Epithelial cell of prostate (primary cell): ENCODE measurements at regions not wholly inside any gene's neighbourhood (a gene's known extent, or its start where the extent isn't known, plus 50 kb on each side); places are given as distances from the start of the nearest gene placed in this dataset.
A peak's percentile ranks its signal among the peaks of the same experiment; 100 is the strongest.

Experiments
- DNase-seq: peaks from one replicate; pipeline ENCODE4 v3.0.0-alpha.2; 2011; ENCODE audit warnings: low read depth, low spot score
- H3K27ac ChIP-seq: fragments of 450-650 bp; 2 replicates; pipeline ENCODE4 v1.5.1; 2017; ENCODE audit warnings: mild to moderate bottlenecking

DNA sequence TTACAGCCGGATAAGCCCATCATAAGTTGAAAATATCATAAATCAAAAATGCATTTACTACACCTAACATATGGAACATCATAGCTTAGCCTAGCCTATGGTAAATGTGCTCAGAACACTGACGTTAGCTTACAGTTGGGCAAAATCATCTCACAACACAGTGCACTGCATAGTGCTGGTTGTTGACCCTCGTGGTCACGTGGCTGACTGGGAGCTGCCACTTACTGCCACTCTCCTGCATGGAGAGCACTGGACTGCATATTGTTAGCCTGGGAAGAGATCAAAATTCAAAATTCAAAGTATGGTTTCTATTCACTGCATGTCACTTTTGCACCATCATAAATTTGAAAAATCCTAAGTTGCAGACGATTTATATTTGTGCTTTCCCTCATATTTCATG, 94.0 kb upstream of the CACNA2D3 start:
- no peak for DNase-seq
- no peak overlapping the region for H3K27ac ChIP-seq

DNA sequence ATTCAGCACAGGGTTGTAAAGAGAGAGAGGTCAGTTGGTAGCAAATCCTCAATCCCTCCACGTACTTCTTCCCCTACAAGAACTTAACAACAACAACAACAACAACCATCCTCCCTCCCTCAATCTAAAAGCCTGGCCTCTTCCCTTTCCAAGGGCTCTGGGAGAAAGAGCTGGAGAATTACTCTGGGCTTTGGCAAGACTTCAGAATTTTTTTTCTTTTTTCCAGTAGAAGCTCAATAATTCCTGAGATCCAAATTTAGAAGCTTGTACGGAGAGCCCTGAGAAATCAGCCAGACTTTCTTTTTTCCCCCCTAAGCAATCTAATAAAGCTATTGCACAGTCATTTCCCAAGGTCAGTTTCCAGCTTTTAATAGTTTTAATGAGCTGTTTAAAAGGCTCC, 95.8 kb upstream of the CACNA2D3 start:
- H3K27ac ChIP-seq: no peak overlapping the region
- DNase-seq: no peak

DNA sequence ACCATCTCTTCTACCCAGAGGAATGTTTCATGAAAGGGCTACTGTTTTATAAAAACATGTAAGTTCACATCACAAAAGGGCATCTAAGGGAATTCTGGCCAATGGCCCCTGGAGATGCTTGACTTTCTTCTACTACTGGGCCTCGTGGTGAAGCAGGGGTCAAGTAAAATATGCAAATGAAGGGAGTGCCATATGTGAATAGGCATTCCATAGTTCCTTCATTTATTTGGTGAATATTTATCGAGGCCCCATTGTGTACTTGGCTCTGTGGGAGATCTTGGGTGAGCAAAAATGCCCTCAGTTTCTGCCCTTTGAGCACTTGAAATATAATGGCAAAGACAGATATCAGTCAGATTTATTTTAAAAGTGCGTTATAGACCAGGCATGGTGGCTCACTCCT, 101.3 kb upstream of the CACNA2D3 start:
- H3K27ac ChIP-seq: no peak overlapping the region
- DNase-seq: no peak

DNA sequence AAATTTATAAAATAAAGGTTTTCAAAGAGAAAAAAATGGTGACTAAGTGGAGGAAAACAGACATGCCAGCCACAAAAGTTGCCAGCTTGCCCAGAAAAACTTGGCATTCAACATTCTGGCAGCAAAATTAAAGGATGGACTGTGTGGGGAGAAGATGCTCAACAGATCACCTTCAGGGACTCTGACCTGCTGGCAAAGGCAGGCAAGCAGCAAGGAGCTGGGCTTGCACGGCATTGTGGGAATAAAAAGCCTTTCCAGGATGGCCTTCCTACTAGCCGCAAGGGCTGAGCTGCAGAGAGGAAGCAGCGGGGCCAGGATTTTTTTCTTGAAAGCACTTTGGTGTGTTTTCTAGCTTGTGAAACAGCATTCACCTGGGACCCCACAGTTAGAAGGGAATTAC, 101.9 kb upstream of the CACNA2D3 start:
- H3K27ac ChIP-seq: no peak overlapping the region
- no peak for DNase-seq

DNA sequence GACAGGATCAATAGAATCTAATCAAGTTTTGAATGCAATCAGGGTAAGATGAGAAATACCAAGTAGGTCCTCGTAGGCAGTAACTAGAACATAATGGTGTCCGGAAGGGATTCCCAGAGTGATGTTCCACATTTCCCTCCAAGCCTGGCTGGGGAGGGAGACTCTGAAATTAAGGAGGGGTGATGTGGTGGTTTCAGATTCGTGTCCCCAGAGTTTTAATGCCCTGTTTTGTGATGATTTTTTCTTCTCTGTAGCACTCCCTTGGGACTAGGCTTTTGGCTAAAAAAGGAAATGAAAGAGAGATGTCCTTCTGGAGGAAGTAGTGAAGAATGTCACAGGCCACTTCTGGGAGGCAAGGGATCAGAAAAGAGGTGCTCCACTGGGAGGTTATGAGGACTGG, 108.3 kb upstream of the CACNA2D3 start:
- H3K27ac ChIP-seq: no peak overlapping the region
- no peak for DNase-seq

DNA sequence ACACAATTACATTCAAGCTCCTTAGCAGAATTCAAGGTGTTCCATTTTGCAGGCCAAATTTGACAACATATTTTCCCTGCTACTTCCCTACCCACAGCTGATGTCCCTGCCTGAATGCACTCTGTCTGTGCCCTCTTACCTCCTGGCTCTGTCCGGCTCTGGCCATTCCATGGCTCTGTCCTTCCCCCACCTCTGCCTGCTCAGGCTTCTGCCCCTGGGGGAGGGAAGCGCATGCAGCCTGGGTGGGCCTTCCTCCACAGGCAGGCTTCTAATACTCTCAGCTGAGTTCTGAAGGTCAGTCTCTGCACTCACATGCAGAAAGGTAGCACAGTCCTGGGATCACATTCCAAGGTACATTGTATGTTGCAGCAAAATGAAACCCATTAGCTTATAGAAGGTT, 113.6 kb upstream of the CACNA2D3 start:
- no peak for DNase-seq
- H3K27ac ChIP-seq: no peak overlapping the region

DNA sequence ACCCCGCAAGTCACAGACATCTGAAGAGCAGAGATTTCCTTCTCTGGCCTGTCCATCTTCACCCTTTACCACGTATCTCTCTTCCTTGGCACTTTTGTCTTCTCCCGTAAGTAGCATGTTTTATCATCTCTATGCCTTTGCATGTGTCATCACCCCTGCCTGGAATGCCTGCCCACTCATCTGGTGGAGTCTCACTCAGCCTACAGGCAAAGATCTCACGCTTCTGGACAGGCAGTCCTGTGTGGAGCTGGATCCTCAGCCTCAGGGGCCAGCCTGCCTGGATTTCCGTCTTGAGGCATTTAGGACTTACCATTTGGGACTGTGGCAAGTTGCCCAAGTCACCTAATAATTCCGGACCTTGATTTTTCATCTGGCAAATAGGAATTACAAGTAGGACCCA, 114.3 kb upstream of the CACNA2D3 start:
- no peak for DNase-seq
- H3K27ac ChIP-seq: no peak overlapping the region

DNA sequence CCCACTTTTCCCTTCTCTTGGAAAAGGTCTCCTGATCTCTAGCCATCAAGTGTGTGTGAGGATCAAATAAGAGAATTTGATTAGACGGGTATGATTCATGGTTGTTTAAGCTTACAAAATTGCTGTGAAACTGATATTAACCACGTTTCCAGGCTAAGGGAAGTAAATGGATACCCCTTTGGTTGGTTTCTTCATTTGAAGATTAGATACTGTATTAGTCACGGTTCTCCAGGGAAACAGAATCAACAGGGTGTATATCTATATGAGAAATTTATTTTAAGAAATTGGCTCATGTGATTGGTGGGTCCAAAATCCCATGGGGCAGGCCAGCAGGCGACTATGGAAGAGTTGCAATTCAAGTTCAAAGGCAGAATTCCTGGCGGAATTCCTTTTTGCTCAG, 112.7 kb upstream of the SELENOK start:
- DNase-seq: no peak
- no peak overlapping the region for H3K27ac ChIP-seq

DNA sequence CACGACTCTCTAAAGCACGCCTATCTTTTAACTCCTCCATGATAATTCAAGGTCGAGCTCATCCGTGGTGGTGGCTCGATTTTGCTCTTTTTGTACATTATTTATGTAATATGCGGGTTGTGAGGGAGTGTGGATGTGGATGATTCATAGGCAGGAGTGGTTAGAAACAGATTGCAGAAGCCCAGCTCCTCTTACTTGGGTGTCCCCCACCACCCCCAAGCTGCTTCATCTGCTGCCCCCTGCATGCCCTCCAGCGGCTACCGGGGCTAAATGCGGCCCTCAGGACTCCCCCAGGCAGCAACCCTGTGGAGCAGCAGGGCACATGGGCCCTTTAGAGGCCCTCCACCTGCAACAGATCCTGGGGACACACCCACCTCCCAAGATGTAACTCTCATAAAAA, 111.5 kb upstream of the SELENOK start:
- no peak overlapping the region for H3K27ac ChIP-seq
- no peak for DNase-seq

DNA sequence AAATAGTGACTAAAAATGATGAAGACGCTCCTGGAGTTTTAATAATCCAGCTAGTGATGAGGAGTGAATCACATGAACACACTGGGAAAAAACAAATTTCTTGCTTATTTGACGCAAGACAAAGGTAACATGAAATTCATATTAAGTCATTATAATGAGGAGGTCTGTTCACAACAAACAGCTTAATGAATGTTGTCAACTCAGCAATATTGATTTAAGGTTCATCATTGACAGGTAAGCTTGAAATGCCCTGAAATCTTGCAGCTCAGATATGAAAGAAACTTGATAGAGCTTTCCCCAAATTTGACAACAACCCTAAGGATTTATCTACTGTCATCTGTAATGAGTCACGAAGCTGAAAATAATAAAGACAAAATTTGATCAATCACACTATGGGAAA, 108.1 kb upstream of the SELENOK start:
- no peak for DNase-seq
- H3K27ac ChIP-seq: no peak overlapping the region

DNA sequence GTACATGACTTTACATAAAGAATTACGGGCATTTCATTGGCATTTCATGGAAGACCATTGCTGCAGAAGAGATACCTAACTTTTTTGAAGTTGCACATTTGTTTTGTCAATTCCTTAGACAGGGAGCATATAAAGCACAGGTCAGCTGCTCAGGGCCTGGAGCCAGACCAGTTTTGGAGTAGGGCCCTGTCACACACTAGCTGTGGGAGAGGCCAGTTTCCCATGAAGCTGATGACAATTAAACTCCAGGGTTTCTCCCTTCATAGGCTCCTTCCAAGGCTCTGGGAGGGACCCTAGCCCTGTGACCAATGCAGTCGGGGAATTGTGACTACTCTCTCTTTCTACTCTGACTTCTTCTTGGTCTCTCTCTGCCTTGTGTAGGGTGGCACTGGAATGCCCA, 107.3 kb upstream of the SELENOK start:
- no peak for DNase-seq
- H3K27ac ChIP-seq: no peak overlapping the region

DNA sequence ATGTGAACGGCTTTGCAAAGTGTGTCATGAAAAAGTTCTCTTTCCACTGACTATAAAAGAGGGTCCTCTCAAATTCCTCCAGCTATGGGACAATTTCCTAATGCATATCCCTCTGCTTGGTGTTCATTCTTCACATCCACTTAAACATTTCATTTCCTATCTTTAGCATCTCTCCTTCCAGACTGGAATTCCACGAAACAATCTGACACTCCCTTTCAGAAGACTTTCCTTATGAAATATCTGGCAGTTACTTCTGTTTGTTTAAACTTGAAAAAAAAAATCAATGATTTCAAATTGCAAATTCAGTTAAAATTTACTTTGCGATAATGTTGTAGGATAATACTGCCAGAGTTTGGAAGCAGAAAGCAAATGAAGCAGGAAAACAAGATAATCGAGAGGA, 105.8 kb upstream of the SELENOK start:
- H3K27ac ChIP-seq: no peak overlapping the region
- no peak for DNase-seq

DNA sequence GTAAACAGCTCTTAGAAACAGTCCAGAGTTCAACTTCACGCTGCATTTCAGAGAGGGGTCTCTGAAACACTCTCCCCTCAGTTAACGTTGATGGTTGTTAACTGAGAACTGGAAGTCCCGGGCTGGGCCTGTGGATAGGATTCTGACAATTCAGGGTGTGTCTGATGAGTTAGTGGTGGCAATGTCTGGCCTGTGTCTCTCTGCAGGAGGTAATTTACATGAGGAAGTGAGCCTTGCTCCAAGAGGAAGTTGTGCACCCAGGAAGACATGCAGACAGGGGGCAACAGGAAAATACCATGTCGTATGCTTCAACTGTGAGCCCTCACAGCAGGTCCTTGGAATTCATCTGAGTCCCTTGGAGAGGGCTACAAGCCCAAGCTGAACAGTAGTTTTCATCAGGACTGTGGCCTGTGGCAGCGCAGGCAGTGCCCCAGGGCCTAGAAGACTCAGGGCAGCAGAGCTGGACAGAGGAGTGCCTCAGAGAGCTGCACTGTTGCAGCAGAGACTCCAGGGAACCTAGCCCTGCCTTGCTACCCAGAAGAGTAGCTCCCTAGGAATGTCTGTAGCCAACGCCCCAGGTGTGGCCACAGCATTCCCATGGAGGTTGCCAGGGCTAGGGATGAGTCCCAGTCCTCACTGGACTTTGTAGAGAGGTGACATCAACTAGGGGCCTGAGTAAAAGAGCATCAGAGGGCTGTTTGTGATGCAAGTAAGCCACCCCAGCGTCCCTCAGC, 104.6 kb upstream of the SELENOK start:
- peak overlapping the region; percentile 14 for H3K27ac ChIP-seq
- DNase-seq: no peak

DNA sequence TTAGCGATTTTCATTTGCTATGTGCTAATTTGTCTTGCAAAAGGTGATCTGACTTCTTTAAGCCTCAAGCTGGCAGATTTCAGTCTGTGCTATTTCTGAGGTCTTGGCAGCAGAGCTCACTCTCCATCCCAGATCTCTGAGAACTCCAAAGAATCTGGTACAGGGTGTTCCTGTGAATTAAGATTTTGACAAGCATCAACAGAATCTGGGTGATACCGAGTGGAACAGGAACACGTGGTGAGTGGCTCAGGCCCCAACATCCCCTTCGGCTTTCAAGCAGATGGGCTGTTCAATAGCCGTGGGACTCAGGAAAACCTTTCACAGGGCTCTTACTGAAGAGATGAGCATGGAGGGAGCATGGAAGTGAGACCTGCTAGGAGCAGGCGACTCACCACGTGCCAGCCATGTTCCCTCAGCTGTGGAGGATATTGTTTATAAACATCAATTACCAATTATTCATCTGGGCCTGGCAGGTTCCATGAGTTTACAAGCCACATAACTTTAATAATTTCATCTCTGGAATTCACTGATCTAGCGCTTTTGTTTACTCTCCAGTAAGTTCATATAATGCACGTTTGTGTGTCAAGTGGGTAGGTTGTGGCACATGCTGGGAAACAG, 103.4 kb upstream of the SELENOK start:
- H3K27ac ChIP-seq: no peak overlapping the region

DNA sequence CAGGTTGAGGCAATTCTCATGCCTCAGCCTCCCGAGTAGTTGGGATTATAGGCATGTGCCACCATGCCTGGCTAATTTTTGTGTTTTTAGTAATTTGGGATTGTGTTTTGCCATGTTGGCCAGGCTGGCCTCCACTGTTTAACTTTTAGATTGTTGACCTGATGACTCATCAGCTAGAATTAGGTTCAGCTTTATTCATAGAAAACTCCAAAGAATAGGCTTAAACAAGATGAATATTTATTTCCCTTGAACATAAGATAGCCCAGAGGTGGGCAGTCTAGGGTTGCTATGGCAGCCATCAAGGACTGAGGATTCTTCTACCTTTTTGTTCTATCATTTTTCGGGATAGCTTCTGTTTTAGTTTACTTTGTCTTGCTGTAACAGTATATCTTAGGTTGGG, 99.6 kb upstream of the SELENOK start:
- H3K27ac ChIP-seq: no peak overlapping the region
- DNase-seq: no peak

More for the DNA sequence above, 103.4 kb upstream of the SELENOK start:
- no peak for DNase-seq

DNA sequence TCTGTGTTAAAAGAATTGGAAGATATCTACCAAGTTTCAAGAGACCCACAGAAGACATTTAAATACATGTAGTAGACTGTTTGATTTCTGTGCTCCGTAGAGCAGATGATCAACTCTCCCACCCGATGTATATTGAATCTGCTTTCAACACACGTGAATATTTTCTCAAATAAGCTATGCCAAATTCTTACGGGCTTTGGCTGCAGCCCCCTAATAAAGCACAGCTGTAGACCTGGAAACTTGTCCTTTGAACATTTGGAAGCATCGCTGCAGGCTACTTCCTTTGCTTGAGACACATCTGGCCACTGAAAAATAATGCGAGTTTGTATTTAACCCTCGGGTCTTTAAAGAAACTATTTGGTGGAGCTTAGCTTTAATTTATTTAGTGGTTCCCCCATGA, 98.3 kb upstream of the SELENOK start:
- no peak overlapping the region for H3K27ac ChIP-seq
- no peak for DNase-seq

DNA sequence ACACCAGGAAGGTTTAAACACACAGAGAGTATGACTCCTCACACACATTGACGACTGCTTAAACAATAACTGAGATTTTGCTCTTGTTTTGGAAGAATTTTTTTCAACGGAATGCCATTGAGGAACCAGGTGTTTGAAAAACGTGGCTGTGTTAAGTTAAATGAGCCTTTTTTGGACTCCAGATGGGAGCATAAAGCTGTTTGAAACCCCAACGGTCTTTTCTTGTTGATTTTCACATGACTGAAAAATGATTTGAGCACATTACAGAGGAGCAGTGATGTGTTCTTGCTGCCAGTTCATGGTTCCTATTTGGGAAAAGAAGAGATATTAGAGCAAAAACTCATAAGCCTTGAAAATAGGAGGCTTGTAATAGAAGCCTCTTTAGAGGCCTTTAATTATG, 97.8 kb upstream of the SELENOK start:
- no peak for DNase-seq
- no peak overlapping the region for H3K27ac ChIP-seq

DNA sequence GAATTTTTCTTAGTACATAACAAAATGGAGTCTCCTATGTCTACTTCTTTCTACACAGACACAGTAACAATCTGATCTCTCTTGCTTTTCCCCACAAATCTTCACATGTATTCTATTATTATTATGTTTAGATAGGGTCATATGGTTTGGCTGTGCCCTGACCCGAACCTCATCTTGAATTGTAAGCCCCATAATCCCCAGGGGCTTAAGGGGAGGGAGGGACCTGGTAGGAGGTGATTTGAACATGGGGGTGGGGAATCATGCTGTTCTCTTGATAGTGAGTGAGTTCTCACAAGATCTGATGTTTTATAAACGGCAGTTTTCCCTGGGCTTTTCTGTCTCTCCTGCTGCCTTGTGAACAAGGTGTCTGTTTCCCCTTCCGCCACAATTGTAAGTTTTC, 86.7 kb upstream of the SELENOK start:
- no peak overlapping the region for H3K27ac ChIP-seq
- no peak for DNase-seq

DNA sequence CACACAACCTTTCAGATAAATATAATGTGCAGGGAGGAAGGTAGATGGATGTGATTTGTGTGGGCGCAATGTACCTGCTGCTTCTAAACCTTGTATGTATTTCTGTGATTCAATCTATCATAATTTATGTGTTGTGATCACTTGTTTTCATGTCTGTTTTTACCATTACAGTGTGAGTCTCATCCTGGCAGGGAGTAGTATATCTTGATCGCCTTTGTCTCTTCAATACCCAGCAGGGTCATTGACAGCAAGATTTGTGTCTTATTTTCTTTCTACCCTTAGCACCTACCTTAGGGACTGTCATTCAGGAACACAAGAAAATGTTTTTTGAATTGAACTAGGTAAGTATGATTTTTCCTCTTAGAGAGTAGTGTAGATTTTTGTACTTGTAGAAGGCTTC, 83.7 kb upstream of the SELENOK start:
- H3K27ac ChIP-seq: no peak overlapping the region
- DNase-seq: no peak

DNA sequence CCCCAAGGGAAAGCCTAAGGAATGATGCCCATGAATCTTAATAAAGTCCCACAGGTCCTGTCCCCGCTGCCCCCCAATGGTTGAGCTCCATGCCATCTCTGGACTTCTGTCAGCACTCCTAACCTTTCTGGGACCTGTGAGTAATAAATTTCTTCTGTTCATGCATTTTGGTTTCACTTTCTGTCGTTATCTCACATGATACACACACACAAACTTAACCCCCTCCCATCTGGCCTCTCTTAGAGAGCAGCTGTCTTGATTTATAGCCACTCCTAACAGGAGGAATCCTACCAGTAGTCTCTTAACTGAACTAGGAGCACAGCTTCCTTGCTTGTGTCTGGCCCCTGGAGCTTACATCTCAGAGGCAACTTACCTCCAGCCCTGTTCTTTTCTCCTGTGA, 82.7 kb upstream of the SELENOK start:
- DNase-seq: no peak

DNA sequence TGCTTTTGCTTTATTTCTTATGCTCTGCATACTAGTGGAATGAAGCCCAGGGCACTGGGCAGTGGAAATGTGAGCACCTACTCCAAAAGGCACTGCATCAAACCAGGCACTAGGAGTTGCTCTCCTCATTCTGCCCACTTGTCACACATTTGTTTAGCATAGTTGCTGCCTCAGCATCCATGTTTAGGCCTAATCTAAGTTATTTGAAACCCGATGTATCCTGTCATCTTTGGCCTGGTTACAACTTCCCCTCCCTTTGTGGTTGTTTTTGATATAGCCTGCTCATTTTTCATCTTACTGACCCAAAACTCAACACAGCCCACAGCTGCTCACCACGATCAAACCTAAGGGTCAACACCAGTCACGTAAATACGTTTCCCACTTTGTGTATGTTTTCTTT, 82.2 kb upstream of the SELENOK start:
- no peak overlapping the region for H3K27ac ChIP-seq
- no peak for DNase-seq

More for the DNA sequence above, 82.7 kb upstream of the SELENOK start:
- H3K27ac ChIP-seq: no peak overlapping the region

DNA sequence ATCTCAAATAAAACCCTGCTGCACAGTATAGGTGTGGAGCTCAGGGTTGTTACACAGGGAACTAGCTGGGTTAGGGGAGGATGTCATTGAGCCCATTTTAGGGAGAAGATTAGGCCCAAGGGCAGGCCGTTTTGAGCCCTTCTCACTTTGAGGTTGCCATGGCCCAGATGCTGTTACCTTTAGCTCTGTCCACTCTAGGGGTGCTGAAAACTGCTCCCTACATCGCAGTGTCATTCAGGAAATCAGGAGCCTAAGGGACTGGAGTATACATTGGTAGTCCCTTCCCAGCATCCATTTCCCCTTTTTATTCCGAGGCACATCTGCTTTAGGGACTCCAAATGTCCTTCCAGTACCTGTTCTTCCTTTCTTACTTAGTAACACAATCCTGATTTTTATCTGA, 79.0 kb upstream of the SELENOK start:
- no peak for DNase-seq
- H3K27ac ChIP-seq: no peak overlapping the region
